HG02759 (cell line): ENCODE measurements at regions not wholly inside any gene's neighbourhood (a gene's known extent, or its start where the extent isn't known, plus 50 kb on each side); places are given as distances from the start of the nearest gene placed in this dataset.

Experiments used
- ATAC-seq: cut with Tn5 transposase; IDR thresholded peaks from one replicate; pipeline ENCODE4 v1.9.1; 2021; ENCODE audit warnings: mild to moderate bottlenecking, moderate library complexity; ENCODE audit not compliant: unreplicated experiment

GRCh38 chr10:29021591-29021990 lies 267.3 kb upstream of the LYZL1 start:
- ATAC-seq = no peak

GRCh38 chr10:29022513-29022912 lies 266.4 kb upstream of the LYZL1 start:
- ATAC-seq = no peak

- ATAC-seq = no peak
These were observed 265.2 kb upstream of the LYZL1 start for GRCh38 chr10:29023678-29024077.

GRCh38 chr10:29026065-29026797 lies 262.6 kb upstream of the LYZL1 start:
- no peak for ATAC-seq

- ATAC-seq = no peak
These were observed 261.9 kb upstream of the LYZL1 start for GRCh38 chr10:29026802-29027580.

- ATAC-seq = no peak
These were observed 260.4 kb upstream of the LYZL1 start for GRCh38 chr10:29028486-29028885.

GRCh38 chr10:29030900-29031299 lies 258.0 kb upstream of the LYZL1 start:
- no peak for ATAC-seq

GRCh38 chr10:29032169-29032568 lies 256.7 kb upstream of the LYZL1 start:
- ATAC-seq = no peak

GRCh38 chr10:29033311-29033940 lies 255.4 kb upstream of the LYZL1 start:
- ATAC-seq = peak; percentile 55

- no peak for ATAC-seq
These were observed 254.3 kb upstream of the LYZL1 start for GRCh38 chr10:29034592-29034991.

GRCh38 chr10:29035721-29036120 lies 253.1 kb upstream of the LYZL1 start:
- ATAC-seq = no peak

- ATAC-seq = no peak
These were observed 251.3 kb upstream of the LYZL1 start for GRCh38 chr10:29037348-29038113.

GRCh38 chr10:29039091-29039490 lies 249.8 kb upstream of the LYZL1 start:
- ATAC-seq = no peak

- ATAC-seq = no peak
These were observed 249.1 kb upstream of the LYZL1 start for GRCh38 chr10:29039677-29040189.

- ATAC-seq = no peak
These were observed 247.3 kb upstream of the LYZL1 start for GRCh38 chr10:29041616-29042015.

- no peak for ATAC-seq
These were observed 240.4 kb upstream of the LYZL1 start for GRCh38 chr10:29048506-29048905.

GRCh38 chr10:29050081-29050480 lies 238.8 kb upstream of the LYZL1 start:
- ATAC-seq = no peak

GRCh38 chr10:29055101-29055500 lies 233.8 kb upstream of the LYZL1 start:
- ATAC-seq = no peak

- ATAC-seq = no peak
These were observed 232.1 kb upstream of the LYZL1 start for GRCh38 chr10:29056729-29057128.

- ATAC-seq = no peak
These were observed 231.0 kb upstream of the LYZL1 start for GRCh38 chr10:29057822-29058331.
